Keratinocyte (primary cell): ENCODE measurements at regions not wholly inside any gene's neighbourhood (a gene's known extent, or its start where the extent isn't known, plus 50 kb on each side); places are given as distances from the start of the nearest gene placed in this dataset.

Experiments
- DNase-seq: peaks from one replicate; pipeline ENCODE4 v3.0.0-alpha.2; 2011; ENCODE audit warnings: low read depth, missing footprints, low spot score
- FAIRE-seq: peaks from 2 replicates; lab custom pipeline; 2011; peaks lifted over from hg19 to GRCh38; lab: Jason Lieb, UNC
- H2AFZ ChIP-seq: 2 replicates; pipeline ENCODE4 v1.6.0; 2012; ENCODE audit warnings: low read length, control low read depth, inconsistent platforms; ENCODE audit not compliant: control insufficient read depth
- H3K27ac ChIP-seq: 2 replicates; pipeline ENCODE4 v1.5.1; 2011; ENCODE audit warnings: low read length; ENCODE audit not compliant: control insufficient read depth, insufficient read depth
- H3K27me3 ChIP-seq: 3 replicates; pipeline ENCODE4 v1.6.0; 2011; ENCODE audit warnings: low read length; ENCODE audit not compliant: control insufficient read depth, insufficient read depth; ENCODE audit errors: extremely low read depth
- H3K36me3 ChIP-seq, 2 experiments: 2 replicates in 1 of 2; 3 replicates in 1 of 2; pipeline ENCODE4 v1.5.1; 2011; ENCODE audit warnings: low read length in 2 of 2, mild to moderate bottlenecking in 1 of 2; ENCODE audit not compliant: control insufficient read depth in 2 of 2, insufficient read depth in 2 of 2; ENCODE audit errors: extremely low read depth in 1 of 2
- H3K4me1 ChIP-seq: 3 replicates; pipeline ENCODE4 v1.5.1; 2011; ENCODE audit warnings: low read length; ENCODE audit not compliant: control insufficient read depth, insufficient read depth; ENCODE audit errors: extremely low read depth
- H3K4me2 ChIP-seq: 3 replicates; pipeline ENCODE4 v1.6.0; 2011; ENCODE audit warnings: low read depth, low read length; ENCODE audit not compliant: control insufficient read depth, insufficient read depth; ENCODE audit errors: extremely low read depth
- H3K4me3 ChIP-seq, 3 experiments: fragments of 200-600 bp in 1 of 3; sonication (generic) in 1 of 3; 2 replicates in 2 of 3; 3 replicates in 1 of 3; pipeline ENCODE4 v1.5.1; 2011 to 2016; ENCODE audit warnings: low read length in 3 of 3, mild to moderate bottlenecking in 3 of 3, control low read depth in 2 of 3, inconsistent platforms in 1 of 3, low read depth in 1 of 3, mixed read lengths in 1 of 3, mixed run types in 1 of 3, moderate library complexity in 1 of 3; ENCODE audit not compliant: control insufficient read depth in 2 of 3, insufficient read depth in 2 of 3; ENCODE audit errors: extremely low read depth in 1 of 3
- H3K79me2 ChIP-seq: 2 replicates; pipeline ENCODE4 v1.6.0; 2012; ENCODE audit warnings: low read length; ENCODE audit not compliant: control insufficient read depth, insufficient read depth
- H3K9ac ChIP-seq: 3 replicates; pipeline ENCODE4 v1.6.0; 2011; ENCODE audit warnings: low read length; ENCODE audit not compliant: control insufficient read depth, insufficient read depth; ENCODE audit errors: extremely low read depth
- H3K9me1 ChIP-seq: 3 replicates; pipeline ENCODE4 v1.6.0; 2011; ENCODE audit warnings: low read length; ENCODE audit not compliant: control insufficient read depth, insufficient read depth; ENCODE audit errors: extremely low read depth
- H3K9me3 ChIP-seq: 2 replicates; pipeline ENCODE4 v1.5.1; 2012; ENCODE audit warnings: low read depth, low read length; ENCODE audit not compliant: control insufficient read depth
- H4K20me1 ChIP-seq: 3 replicates; pipeline ENCODE4 v1.6.0; 2011; ENCODE audit warnings: low read length; ENCODE audit not compliant: control insufficient read depth, insufficient read depth; ENCODE audit errors: extremely low read depth
- EZH2 ChIP-seq: IDR thresholded peaks from one replicate; pipeline ENCODE4 v1.6.1; 2012; ENCODE audit warnings: inconsistent platforms, mild to moderate bottlenecking, low read length, moderate library complexity
- dilution Hi-C: fragments of 300-500 bp; cut with MboI; formaldehyde crosslinking; loops from one replicate; pipeline ENCODE4 v1.7.0; 2020; ENCODE audit warnings: low sequenced_read_pairs; ENCODE audit not compliant: extremely low pct_ligation_motif_present
- TF ChIP-seq, protein P1 (sequence below), 3 experiments: IDR thresholded peaks in 1 of 3; conservative IDR thresholded peaks in 1 of 3; optimal IDR thresholded peaks in 1 of 3; 2 replicates in 2 of 3; 3 replicates in 1 of 3; pipeline versions ENCODE3 to v1.5.1; 2011; ENCODE audit warnings: low read length in 3 of 3, mild to moderate bottlenecking in 3 of 3, moderate library complexity in 2 of 3, control low read depth in 1 of 3, inconsistent platforms in 1 of 3; ENCODE audit not compliant: insufficient read depth in 2 of 3; ENCODE audit errors: extremely low read depth in 1 of 3

GRCh38 chr3:90026406-90026805, 919.0 kb downstream of the EPHA3 start:
- no peaks in the 10 kb centered on the region for H3K36me3 ChIP-seq
- TF ChIP-seq EZH2 = no peak
- TF ChIP-seq, protein P1, sequence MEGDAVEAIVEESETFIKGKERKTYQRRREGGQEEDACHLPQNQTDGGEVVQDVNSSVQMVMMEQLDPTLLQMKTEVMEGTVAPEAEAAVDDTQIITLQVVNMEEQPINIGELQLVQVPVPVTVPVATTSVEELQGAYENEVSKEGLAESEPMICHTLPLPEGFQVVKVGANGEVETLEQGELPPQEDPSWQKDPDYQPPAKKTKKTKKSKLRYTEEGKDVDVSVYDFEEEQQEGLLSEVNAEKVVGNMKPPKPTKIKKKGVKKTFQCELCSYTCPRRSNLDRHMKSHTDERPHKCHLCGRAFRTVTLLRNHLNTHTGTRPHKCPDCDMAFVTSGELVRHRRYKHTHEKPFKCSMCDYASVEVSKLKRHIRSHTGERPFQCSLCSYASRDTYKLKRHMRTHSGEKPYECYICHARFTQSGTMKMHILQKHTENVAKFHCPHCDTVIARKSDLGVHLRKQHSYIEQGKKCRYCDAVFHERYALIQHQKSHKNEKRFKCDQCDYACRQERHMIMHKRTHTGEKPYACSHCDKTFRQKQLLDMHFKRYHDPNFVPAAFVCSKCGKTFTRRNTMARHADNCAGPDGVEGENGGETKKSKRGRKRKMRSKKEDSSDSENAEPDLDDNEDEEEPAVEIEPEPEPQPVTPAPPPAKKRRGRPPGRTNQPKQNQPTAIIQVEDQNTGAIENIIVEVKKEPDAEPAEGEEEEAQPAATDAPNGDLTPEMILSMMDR (optimal IDR thresholded peaks at IDR 0.05 in 1 of 3, IDR thresholded peaks at IDR 0.05 in 1 of 3, conservative IDR thresholded peaks at IDR 0.05 in 1 of 3; ENCODE audit: extremely low read depth in 1 of 3, insufficient read depth in 2 of 3, low read length in 3 of 3) = no peak
- DNase-seq (no peak), FAIRE-seq (no peak)
- H3K27me3 ChIP-seq = no peaks in the 10 kb centered on the region
- H3K79me2 ChIP-seq = no peaks in the 10 kb centered on the region
- H3K9me3 ChIP-seq = no peaks in the 10 kb centered on the region
- no peaks in the 10 kb centered on the region for H3K9me1 ChIP-seq
- H3K4me3 ChIP-seq = no peak overlapping the region
- no peak overlapping the region for H3K27ac ChIP-seq
- H3K9ac ChIP-seq = no peak overlapping the region
- H3K4me2 ChIP-seq = no peak overlapping the region
- dilution Hi-C loops = no loop called here
- no peaks in the 10 kb centered on the region for H3K4me1 ChIP-seq
- H4K20me1 ChIP-seq = no peaks in the 10 kb centered on the region
- no peak overlapping the region for H2AFZ ChIP-seq

- no peak overlapping the region for H2AFZ ChIP-seq
- H3K4me1 ChIP-seq = no peaks in the 10 kb centered on the region
- DNase-seq (no peak), FAIRE-seq (no peak)
- no peaks in the 10 kb centered on the region for H3K27me3 ChIP-seq
- no peaks in the 10 kb centered on the region for H3K9me1 ChIP-seq
- H3K9me3 ChIP-seq = no peaks in the 10 kb centered on the region
- H3K36me3 ChIP-seq = no peaks in the 10 kb centered on the region
- no peak overlapping the region for H3K4me2 ChIP-seq
- H3K27ac ChIP-seq = no peak overlapping the region
- H3K9ac ChIP-seq = no peak overlapping the region
- TF ChIP-seq, protein P1 (optimal IDR thresholded peaks at IDR 0.05 in 1 of 3, IDR thresholded peaks at IDR 0.05 in 1 of 3, conservative IDR thresholded peaks at IDR 0.05 in 1 of 3; ENCODE audit: extremely low read depth in 1 of 3, insufficient read depth in 2 of 3, low read length in 3 of 3) = no peak
- no peak for TF ChIP-seq EZH2
- dilution Hi-C loops = no loop called here
- H3K79me2 ChIP-seq = no peaks in the 10 kb centered on the region
- no peak overlapping the region for H3K4me3 ChIP-seq
- H4K20me1 ChIP-seq = no peaks in the 10 kb centered on the region
Measured at GRCh38 chr3:90031121-90031520, 923.7 kb downstream of the EPHA3 start.
